Inferior parietal cortex (tissue), 1 donor: ENCODE measurements at regions not wholly inside any gene's neighbourhood (a gene's known extent, or its start where the extent isn't known, plus 50 kb on each side); places are given as distances from the start of the nearest gene placed in this dataset.
"Not testable (repeated sequence)": the region's sequence is repeated elsewhere in the genome, so short reads cannot be mapped to it uniquely, and the experiment has no call there.

ENCODE experiments used
- DNase-seq: peaks from one replicate; pipeline ENCODE4 v3.0.0-alpha.2; 2016; ENCODE audit errors: extremely low spot score

DNA sequence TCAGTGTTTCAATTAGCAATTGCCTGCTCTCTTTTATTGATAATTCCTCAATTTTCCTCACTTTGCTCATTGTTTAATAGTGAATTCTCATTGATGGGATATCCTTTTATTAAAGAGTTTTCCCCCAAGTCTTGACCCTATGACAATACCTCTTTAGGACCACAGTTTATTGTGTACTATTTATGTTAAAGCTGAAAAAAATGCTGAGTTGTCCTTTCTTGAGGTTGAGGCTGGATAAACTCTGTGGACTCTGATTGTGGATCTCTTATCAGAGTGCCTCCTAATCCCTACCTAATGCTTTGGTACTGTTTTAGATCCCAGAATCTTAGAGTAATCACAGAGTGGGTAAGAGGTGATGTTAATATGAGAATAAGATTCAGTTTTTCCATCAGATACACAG lies 416.3 kb upstream of the GBE1 start:
- DNase-seq = no peak

DNA sequence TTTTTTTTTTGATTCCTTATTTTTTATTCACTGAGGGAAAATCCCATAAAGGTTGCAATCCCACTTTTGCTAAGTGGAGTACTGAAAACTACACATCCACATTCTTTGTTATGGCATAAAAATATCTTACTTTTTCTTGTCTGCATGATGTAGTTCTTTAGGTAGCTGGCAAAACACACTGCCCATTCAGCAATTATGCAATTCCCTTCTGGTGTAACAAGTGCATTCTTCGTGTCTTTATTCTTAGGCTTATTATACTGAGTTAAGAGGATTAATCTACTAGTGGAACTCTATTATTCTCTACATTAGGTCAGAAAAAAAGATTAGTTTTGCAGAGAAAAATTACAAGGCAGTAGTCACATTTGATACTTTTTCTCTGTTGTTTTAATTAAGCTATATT lies 403.8 kb upstream of the GBE1 start:
- DNase-seq = no peak

DNA sequence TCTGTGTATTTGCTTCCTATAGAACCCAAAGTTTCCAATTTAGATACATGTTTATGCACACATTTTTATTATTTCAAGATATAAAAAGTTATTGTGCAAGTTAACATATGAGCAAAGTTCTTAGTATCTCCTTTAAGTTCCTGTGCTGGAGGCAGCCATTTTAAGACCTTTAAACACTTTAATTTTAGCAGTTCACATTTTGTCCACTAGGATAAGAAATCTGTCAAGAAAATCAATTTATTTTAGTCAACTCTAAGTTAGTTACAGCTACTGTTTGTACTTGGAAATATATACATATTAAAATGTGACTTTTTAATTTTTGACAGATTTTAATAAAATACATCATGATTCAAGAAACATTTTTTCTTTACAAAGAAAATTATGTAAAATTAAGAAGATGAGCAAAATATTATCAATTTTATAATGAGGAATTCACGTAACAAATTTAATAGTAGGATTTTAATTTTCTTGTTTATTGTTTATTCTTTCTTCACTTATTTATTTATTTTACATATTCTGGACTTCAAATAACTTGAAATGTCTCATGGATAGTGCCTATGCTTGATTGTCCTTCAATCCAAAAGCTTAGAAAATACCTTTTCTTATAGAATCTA lies 402.6 kb upstream of the GBE1 start:
- DNase-seq = no peak

DNA sequence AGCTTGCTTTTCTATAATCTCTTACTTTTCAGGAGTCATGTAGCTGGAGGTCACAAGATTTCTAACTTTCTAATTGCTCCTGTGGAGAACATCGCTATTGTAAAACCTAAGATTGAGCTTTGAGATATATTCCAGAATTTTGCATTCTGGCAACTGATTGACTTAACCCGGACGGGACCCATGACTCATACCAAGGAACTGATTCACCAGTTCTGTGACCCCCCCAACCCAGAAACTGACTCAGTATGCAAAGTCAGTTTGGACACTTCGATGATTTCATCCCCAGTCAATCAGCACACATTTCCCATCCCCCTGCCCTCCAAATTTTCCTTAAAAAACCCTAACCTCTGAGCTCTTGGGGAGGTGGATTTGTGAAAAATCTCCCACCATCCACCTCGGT lies 396.5 kb upstream of the GBE1 start:
- DNase-seq = no peak

DNA sequence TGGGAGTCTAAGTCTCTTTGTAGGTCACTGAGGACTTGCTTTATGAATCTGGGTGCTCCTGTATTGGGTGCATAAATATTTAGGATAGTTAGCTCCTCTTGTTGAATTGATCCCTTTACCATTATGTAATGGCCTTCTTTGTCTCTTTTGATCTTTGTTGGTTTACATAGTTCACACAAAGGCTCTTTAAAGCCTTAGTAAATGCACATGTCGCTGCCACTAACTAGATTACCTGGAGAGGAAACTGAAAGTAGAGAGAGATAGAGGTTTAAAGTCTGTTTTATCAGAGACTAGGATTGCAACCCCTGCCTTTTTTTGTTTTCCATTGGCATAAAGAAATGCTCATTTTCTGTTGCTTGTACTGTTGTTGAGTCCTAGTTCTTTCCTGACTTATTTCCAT lies 392.4 kb upstream of the GBE1 start:
- DNase-seq = not testable (repeated sequence)

DNA sequence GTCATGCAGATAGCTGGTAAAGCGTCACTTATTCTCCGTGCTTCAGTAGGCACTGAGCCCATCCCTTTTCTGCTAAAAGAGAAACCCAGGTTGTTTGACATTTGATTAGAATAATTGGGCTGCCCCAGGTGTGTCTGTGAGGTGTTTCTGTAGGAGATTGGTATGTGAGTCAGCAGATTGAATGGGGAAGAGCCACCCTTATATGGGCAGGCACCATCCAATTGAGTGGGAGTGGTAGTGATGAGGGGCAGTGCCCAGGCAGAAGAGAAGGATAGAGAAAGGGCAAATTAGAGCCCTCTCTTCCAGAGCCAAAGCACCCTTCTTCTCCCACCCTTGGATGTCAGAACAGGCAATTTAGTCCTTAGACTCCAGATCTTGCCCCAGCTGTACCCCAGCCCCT lies 384.3 kb upstream of the GBE1 start:
- DNase-seq = no peak

DNA sequence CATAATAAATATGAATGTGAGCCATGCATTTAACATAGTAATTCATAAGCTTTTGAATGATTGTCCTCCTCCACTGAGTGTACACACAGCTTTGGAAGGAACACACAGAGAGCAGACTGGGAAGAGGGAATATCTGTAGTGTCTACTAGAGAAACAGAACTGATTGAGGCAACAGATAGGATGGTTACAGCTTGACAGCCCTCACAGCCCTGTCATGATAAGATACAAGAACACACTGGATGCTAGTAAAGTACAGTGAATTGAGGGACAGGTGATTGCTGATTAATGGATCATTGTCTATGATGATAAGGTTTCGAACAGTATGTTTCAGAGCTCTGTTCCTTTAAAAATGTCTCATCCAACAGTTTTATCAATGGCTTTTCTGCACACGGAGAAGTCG lies 383.4 kb upstream of the GBE1 start:
- no peak for DNase-seq

DNA sequence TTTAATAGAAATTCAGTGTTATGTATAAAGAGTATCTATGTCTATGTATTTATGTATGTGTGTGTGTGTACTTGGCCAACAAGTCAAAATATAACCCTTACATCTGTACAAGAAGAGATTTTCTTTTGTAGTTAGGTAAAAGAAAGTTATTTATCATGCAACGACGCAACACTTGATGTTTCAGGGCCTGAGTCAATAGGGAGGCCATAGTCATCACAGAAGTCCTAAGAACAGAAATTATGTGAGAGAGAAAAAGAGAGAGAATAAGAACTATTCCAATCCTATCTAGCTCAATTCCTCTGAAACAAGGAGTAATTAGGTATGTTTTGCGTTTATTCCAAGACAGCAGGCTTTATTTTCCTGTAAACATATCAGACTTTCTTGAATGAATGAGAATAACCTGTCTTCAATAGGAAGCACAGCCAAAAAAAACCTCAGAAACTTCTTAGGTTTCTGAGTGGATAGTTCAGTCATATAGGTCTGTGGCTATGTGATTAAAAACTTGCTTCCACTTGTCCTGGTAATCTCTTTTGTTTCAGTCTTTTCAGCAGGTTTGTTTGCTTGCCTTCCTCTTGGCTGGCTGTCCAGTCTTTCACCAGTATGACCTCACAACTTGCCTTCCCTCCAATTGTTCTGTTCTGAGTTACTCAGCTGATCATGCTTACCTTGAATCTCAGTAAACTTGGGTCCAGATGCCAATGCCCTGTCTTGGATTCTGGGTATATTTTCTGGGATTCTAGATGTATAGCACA lies 382.4 kb upstream of the GBE1 start:
- DNase-seq = no peak

DNA sequence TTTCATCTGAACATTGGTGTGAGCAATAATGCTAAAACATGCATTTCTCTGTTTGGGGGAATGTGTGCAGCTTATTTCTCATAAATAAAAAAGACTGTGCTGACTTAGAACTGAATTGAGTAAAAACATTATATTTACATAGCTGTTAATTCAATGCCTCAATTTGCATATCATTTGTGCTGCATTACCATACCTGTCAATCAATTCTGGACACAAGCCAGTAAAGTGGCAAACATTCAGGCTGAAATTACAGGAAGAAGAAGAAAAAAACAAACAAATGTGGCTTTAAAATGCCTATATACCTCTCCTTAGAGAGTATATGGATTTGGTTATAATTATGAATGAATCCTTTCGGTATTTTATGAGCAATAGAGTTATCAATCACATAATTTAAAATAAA lies 380.1 kb upstream of the GBE1 start:
- DNase-seq = no peak

DNA sequence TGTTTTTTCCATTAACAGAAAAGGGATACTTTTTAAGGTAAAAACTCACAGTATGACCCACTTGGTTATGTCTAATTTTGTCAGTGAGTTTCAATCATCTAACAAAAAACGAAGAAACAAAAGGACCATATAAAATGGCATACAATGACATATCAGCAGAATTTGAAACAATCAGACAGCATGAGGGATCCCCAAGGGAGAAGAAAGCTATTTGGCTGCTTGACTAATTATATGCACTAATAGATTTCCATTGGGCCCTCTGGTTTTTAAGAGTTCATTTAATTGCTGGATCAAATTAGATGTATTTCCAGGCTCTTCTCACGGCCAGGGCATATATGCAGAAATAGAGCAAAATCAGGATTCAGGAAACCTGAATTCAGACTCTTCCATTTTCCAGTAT lies 376.4 kb upstream of the GBE1 start:
- DNase-seq = no peak

DNA sequence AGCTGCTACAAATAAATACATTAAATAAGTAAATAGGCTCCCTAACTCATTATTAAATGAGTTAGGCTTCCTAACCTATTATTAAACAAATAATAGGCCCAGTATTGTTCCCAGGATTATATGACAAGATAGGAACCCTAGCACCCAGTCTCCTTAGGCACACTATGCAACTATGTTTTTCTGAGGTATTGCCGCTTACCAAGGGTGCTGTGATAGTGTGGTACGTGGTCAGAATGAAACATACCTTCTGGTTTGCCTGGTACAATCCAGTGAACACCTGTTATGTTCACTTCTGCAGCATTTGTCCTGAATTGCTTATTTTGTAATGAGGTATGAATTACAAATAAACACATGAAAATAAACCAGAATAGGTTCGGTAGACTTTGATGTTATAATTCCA lies 375.6 kb upstream of the GBE1 start:
- DNase-seq = no peak

DNA sequence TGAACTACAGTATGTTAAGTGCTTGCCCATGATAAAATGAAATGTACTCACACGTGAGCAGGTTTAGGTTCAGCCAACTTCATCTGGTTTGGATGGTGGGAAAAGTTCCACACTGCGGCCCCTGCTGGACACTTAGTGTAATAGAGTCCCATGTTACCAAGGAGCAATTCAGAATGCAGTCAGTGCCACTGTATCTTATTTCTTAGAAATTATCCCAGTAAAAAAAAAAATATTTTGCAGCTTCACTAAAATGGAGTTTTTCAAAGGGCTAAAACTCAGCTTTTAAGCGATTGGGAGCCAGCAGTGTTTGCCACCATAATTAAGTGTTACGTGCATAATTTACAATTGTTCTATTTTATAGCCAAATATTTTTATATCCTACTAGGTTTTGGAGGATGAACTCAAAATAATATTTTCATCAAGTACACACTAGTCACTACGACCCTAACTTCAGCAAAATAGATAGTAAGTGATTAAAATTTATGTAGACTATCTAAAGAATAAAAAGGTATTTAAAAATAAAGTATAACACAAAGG lies 371.7 kb upstream of the GBE1 start:
- DNase-seq = peak; percentile 39

DNA sequence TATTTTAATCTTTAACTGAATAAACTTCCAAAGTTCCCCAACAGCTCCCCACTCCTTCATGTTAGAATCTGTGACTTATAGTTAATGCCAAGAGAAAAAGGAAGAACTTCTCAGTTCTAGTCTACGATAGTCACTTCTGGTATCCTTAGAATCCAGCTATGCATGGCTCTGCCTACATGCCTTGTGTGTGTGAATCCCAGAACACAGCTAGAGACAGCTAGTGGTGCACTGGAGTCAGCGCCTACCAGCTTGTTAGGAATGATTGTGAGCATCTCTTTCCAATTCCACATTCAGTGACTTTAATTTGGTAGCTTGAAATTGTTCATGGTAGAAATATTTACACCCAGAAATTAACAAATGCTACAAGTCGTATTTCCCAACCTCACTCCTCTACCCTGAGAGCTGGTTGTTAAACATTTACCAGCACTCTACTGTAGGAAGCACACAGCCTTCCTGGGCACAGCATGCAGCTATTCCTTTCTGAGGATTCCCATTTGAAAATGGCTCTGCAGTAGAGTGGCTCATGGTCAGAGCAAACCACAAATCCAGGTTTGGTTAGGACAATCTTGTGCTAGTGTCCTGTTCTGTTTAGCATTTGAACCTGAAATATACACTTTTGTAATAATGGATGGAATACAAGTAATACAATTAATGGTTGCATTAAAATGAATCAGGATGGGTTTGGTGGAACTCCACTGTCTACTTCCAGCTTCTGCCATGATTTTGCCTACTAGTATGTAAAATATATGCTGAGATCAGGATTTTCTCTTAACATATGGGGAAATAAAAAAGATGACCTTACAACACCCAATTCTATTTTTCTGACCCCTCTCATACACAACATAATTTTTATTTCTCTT lies 371.0 kb upstream of the GBE1 start:
- DNase-seq = no peak

DNA sequence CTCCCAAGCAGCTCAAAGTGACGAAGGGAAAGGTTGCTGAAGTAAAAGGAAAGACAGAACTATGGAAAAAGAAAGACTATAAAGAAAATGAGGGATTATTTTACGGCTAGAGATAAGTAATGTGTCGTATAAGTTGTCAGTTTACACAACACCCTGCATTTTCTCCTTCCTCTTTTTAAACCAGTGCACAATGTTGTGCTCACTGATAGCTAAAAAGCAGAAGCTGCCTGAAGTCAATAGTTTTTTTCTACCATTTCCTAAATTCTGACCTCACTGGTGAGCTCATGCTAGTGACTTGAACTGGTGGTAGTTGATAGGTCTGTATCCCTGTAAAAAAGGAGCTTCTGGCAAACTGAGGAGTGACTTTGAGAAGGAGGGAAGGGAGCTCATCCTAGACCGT lies 368.6 kb upstream of the GBE1 start:
- DNase-seq = peak; percentile 24

DNA sequence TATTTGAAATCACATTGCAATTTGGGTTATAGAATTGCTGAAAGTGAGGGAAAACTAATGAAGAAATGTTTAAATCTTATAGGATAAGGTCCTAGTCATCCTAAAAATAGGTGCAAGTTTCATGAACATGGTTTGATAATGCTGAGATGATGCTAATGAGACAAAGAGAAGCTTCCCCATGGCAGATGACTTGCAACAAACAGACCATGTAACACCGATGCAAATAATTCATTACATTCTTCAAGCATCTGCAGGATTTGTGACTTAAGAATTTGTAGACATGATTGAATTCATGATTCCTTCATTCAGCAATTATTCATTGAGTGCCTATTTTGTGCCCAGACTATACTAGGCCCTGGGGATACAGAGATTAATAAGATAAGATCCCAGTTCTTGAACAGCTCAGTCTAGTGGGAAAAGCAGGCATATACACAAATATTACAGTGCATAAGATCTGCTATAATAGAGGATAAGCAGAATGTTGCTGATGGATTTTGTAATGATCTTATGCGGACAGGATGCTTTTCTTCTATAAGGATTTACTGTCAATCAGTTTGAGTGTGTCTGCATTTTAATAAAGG lies 367.9 kb upstream of the GBE1 start:
- no peak for DNase-seq

DNA sequence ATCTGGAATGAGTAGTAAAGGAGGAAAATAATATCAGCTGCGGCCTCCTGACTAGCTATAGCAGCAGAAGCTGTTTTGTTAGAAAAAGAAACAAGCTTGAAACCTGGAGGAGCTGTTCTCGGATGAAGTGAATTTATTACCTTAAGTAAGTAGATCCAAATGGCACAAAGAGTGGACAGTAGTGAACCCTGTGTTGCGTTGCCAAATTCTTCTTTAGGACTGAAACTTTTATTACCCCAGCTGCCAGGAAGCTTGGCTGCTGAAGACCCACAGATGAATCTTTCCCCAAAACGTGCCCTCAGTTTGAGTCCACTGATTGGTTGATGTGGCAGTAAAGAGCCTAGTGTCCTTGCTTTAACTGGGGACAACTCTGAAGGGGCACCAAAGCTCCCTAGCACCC lies 366.8 kb upstream of the GBE1 start:
- DNase-seq = no peak

DNA sequence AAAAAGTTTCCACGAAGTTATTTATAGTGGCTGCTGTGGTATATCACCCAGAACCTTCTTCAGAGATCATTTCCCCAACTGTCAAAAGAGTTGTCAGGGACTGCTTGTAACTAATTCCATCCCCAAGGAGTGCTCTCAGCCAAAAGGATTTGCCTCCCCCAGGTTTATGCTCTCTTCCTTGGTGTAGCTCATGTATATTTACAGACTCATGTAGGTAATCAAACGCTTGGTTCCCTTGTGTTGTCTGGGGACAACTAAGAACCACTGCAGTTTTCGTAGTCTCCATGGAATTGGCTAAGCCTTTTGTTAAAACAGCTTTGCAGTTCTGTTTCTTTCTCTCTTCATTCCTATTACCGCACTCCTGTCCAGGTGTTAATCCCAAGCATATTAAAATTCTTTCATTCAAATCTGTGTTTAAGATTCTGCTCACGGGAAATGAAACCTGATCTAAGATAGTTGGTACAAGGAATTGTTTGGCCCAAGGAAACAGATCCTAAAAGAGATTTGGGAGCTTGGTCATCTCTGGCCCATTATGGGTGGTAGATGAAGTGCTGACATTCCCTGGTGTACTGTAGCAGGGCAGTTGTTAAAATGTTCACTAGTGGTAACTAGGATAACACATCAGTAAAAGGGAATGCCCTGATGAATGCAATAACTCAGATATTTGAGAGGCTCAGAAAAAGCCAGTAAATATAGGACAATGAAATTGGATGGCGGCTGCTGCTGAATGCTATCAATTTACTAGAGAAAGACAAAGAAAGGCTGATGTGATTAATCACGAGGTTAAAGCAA lies 361.3 kb upstream of the GBE1 start:
- DNase-seq = no peak

DNA sequence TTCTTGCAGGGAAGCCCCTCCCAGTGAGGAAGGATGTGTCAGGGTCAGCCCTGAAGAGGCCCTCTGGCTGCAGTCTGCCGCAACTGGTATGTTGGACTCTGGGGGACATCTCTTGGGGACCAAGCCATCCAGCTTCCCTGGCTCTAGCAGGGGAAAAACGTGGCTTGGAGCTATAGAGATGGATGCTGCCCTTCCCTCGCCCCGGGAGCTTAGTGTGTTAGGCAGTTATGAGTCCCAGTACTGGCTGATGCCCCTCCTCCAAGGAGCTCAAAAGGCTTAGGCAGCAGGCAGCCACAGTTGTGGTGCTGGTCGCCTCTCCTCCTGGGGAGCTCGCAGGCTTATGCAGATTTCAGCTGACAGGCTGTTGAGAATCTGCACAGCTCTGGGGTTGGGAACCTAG lies 353.1 kb upstream of the GBE1 start:
- DNase-seq = no peak

DNA sequence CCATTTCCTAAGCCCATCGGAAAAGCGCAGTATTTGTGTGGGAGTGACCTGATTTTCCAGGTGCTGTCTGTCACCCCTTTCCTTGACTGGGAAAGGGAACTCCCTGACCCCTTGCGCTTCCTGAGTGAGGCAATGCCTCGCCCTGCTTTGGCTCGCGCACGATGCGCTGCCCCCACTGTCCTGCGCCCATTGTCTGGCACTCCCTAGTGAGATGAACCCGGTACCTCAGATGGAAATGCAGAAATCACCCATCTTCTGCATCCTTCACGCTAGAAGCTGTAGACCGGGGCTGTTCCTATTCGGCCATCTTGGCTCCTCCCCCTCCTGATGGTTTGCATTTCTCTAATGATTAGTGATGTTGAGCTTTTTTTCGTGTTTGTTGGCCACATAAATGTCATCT lies 349.3 kb upstream of the GBE1 start:
- not testable (repeated sequence) for DNase-seq

DNA sequence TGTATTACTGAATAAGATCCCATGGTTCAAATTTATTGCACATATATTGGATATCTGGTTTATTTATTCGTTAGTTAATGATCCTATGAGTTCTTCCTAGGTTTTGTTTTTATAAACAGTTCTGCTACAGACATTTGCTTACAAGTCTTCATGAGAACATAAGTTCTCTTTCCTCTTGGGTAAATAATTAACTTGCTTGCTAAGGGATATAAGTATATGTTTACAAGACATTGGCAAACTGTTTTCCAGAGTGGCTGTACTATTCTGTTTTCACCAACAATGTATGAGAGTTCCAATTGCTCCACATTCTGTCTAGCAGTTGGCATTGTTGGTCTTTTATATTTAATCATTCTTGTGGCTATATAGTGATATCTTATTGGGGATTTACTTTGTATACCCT lies 341.8 kb upstream of the GBE1 start:
- no peak for DNase-seq

DNA sequence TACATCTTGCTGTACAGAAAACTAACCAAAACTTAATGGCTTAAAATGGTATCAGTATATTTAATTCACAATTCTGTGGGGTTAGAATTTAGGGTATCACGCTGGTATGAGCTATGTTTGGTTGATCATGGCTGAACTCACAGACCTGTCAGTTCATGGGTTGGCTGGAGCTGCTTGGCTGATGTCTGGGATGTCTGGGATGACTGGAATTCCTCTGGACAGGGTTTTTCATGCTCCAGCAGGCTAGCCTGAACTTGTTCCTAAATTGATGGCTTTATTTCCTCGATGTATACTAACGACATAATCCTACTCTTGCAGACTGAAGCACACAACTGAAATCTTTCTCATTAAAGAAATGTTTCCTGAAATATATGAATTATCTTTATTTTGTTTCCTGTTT lies 338.9 kb upstream of the GBE1 start:
- no peak for DNase-seq
